ENCODE measurements at regions not wholly inside any gene's neighbourhood (a gene's known extent, or its start where the extent isn't known, plus 50 kb on each side); places are given as distances from the start of the nearest gene placed in this dataset.

DNA sequence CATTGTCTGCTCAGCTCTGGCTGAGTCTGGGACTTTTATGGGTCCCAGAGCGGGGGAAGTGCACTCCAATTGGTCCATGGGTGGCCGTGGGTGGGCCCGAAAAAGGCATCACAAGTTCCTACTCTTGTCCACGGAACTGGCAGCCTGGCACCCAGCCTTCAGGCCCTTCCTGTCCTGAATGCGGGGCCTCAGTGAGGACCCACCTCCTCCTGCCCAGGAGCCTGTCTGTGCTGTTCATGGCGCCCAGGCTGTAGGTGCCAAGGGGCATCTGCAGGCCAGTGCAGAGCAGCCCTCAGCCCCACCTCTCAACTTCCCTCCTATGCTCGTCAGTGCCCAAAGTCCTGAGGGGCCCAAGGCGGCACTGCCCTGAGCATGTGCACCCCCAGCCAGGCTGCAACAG, 411.7 kb upstream of the KIRREL3 start:
- no peak for DNase-seq (ENCODE audit: low read depth)

DNA sequence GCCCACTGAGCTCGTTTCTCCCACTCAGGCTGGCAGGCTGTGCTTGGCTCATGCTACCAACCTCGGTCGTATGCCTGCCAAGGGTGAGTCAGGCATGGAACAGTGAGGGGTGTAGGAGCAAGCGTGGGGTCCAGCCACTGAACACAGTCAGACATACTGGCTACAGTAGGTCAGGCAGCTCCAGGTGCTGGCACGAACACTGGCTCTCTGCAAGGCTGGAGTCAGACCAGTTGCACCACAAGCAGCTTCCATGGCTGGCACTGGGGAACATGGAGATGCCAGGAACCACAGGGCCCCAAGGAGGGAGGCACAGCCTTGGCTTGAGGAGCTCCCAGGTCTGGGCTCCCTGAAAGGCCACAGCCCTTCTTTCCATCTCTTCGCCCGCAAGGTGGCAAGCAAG, 410.7 kb upstream of the KIRREL3 start:
- DNase-seq (ENCODE audit: low read depth), result no peak

DNA sequence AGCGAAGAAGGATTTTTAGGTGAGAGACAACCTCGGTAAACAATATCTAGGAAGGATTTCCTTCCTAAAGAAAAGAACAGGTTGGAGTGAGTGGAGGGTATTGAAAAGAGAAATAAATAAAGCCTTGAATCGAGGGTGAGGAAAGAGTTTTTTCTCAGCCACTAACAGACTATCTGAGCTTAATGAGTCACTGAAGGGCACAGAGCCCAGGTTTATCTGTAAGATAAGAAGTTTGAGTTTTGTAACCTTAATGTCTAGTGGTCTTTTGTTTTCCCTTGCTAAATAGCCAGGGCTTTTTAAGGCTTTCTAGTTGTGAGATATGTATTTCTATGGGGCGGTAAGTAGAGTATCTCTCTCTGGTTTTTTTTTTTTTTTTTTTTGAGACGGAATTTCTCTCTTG, 394.5 kb upstream of the KIRREL3 start:
- no peak for DNase-seq (ENCODE audit: low read depth)

DNA sequence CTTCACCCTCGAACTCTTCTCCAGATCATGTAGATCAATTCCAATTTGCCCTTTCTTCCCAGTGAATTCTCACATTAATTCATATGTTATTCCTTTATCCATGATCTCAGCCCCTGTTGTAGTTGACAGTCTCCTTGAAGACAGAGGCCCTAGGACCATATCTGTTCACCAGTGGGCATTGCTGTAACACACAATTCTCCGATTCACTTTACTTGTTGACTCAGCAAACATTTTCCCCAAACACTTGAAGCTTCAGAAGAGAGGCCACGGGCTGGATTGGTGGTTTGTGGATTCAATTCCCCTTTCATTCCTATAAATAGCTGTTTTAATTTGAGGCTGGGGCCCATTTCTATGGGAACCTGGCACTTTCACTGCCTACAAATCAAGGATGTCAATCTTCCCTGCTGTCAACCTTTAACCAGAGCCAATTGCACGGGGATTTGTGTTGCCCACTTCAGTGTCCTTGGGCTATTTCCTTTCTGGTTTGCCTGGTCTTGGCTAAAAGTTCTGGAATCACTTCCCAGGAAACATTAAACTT, 393.0 kb upstream of the KIRREL3 start:
- DNase-seq (ENCODE audit: low read depth), result no peak

DNA sequence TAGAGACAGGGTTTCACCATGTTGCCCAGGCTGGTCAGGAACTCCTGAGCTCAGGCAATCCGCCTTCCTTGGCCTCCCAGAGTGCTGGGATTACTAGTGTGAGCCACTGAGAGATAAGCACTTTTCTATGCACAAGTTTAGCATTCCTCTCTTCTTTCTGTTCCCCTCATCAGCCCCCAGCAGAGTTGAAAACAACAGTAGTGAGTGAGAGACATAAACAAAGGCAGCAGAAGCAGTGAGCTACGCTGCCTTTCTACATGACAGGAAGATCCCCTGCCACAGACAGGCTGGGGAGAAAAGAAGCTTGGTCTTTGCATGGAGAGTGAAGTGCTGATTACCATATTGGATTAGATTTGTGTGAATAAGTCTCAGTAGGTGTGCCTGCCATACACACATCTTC, 392.0 kb upstream of the KIRREL3 start:
- DNase-seq (ENCODE audit: low read depth), result no peak

DNA sequence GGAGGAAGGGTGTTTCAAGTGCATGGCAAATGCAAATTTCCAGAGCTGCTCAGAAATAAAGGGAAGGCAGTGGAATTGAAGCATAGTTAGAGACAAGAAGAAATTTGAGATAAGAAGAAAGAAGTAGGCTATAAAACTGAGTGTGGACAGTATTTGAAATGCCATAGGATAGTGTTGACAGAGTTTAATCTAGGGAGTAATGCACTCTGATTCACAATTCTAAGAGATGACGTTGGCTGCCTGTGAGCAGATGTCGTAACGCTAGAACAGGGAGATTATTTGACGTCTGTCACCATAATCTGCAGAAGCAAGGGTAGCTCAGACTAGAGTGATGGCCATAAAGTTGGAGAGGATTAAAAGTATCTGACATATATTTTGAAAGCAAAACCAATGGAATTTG, 389.9 kb upstream of the KIRREL3 start:
- no peak for DNase-seq (ENCODE audit: low read depth)

DNA sequence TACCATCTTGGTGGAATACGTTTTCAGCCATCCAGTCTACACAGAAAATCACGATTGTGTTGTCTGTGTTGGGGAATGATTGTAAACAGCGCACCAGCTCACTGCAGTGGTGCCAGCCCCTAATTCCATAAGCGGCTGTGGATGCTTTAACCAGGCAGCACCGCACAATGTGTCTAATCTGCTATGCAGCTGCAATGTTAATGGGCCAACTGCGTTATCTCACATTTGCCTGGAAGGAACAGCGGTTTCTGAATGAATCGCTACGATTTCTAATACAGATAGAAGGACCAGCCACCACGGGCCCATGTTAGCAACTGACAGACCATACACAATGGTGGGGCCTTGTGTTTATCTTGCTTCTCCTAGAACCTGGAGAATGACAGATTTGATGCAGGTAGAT, 384.5 kb upstream of the KIRREL3 start:
- no peak for DNase-seq (ENCODE audit: low read depth)

DNA sequence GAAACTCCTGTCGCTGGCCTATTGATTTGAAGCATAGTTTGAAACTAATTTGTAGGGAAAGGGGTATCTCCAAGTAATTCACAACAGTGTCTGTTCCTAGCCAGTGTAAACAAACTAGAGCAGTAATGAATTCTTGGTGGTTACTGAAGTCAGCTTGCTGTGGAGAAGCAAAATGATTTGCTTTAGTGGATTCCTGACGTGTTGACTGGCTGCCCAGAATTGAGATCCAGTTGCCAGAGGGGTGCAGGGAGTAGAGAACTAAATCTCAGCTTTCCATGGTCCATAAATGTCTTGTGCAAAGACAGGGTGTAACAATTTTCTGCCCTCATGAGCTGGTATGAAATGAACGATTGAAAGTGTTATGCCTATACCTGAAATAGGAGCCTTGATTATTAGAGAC, 382.5 kb upstream of the KIRREL3 start:
- no peak for DNase-seq (ENCODE audit: low read depth)

DNA sequence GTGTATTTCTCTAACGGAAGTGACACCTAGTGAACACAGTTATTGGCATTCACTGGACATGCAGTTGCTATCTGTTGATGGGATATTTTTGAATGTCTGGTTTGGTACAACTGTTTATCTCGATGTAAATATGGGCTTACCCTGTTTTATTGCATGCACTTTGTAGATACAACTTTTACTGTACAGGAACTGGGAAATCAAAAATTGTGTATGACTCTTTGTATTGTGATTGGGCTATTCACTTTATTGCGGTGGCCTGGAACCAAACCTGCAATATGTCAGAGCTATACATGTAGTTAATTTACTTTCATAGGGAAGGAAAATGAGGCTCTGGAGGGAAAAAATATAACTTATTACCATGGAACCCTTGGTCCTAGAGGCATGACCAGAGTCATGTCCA, 380.7 kb upstream of the KIRREL3 start:
- DNase-seq (ENCODE audit: low read depth), result no peak

DNA sequence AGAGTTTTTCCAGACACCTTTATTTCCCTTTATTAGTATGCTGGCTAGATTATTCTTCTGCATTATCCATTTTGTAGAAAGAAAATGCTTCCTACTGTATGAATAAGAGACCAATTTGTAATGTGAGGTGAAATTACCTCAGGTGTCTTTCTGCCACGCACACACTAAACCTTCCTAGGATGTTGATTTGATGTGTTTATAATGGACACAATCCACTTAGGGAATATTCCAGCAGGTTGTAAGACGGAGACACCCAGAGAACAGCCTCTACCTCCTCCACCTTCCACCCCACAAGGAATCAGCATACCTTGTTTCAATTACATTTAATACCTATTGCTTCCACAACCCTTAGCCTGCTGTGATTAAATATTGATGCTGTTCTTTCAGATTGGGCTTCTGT, 379.1 kb upstream of the KIRREL3 start:
- DNase-seq (ENCODE audit: low read depth), result no peak

DNA sequence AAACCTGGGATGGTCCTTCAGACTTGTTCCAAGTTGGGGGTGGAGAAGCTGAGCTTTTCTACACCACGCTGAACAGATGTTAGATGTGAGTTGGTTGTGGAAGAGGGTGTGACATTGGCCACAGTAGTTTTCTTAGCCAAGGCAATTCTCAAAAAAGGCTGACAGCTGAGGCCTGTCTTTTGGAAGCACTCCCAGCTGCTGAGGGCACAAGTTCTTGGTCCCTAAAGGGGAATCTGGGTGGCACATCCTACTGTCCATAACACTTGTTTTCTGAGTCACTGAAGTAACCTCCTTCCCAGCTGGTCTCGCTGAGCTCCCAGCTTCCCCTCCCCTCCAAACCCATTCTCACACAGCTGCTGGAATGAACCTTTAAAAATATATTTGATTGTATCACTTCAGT, 375.7 kb upstream of the KIRREL3 start:
- DNase-seq (ENCODE audit: low read depth), result no peak

DNA sequence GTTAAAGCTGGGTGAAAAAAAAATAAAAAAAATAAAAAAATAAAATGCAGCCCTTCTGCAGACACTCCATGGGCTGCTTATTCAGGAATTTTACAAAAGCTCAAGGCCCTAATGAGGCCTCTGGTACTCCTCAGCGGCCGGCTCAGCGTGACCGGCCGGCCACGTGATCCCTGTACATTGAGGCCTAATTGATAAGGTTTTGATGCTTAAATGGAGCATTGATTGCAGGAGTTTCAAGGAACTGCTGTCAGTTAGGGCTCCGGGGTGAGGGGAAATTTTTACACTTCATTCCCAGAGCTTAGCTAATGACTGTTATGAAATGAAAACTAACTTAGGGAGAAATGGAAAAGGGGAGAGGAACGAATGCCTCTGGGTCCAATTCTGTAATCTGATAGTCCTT, 368.8 kb upstream of the KIRREL3 start:
- DNase-seq (ENCODE audit: low read depth), result no peak

DNA sequence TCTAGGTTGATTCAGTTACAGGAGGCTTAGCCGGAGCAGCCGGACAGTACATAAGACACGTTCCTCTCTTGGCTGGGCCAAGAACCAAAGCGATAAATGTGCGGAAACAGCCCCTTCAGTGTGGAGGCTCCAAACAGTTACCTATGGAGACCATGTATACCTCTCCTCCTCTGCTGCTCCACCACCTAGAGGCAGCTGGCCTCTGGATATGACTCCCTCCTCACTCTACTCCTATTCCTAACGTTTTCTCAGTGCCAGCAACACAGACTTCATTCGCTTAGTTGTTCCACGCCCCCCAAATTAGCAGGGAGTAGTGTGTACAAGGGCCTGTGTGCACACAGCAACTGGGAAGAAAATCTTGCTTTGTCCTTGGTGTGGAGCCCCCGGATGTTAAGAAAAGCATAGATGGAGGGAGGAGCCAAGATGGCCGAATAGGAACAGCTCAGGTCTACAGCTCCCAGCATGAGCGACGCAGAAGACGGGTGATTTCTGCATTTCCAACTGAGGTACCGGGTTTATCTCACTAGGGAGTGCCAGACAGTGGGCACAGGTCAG, 362.3 kb upstream of the KIRREL3 start:
- no peak for DNase-seq (ENCODE audit: low read depth)

DNA sequence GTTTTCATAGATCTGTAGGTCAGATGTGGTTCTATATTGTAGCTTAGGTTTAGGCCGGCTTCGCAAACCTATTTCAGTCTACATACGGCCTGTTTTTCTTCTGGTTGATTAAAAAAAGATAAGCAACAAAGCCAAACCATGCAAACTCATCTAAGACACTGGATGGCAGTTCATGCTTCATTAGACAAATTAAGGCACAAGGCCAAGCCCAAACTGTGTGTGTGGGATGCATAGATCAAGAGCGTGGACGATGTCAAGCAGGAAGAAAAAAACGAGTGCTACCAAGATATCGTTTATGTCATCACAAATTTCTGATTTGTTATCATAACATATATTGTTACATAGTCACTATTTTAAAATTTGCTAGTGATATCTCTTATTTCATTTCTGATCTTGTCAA, 357.6 kb upstream of the KIRREL3 start:
- no peak for DNase-seq (ENCODE audit: low read depth)

DNA sequence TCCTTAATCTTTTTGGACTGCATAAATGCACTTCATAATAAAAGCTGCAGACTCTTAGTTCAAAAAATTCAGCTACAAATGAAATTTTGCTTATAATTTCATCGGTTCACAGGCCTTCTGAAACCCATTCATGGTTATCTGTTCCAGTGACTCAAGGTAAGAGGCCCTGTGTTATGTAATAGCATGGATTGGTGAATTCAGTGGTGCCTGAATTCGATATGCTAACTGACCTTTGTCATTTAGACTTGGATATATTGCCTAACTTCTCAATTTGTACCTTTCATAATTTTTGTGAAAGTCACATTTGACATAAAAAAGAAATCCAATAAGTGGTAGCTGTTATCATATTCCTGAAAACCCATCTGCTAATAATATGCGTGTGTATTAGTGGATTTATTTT, 349.9 kb upstream of the KIRREL3 start:
- no peak for DNase-seq (ENCODE audit: low read depth)

DNA sequence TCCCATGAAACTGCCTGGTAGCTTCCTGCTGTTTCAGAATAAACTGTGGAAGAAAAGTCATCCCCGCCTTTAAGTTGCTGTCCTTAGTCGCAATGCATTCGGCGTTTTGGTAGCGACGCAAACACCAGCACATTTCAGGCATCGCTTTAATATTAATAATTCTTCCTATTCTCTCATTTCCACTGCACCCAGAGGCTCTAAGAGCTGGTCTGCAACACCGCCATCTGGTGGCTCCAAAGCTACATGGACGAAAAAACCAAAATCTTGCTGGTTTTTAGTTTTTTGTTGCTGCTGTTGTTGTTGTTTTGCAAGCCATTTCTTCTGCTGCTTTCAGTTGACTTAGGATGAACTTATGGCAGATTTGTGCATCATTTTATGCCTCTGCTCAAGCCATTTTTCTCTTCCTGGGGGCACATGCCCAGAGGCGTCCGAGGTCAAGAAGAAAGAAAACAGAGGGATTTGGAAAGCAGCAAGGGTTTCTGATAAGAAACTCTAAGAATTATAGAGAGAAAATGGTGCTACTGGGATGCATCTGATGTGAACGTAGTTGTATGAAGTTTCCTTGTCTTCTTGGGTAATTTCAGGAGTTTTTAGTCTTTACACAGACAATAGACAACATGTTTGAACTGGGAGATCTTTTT, 345.4 kb upstream of the KIRREL3 start:
- no peak for DNase-seq (ENCODE audit: low read depth)

DNA sequence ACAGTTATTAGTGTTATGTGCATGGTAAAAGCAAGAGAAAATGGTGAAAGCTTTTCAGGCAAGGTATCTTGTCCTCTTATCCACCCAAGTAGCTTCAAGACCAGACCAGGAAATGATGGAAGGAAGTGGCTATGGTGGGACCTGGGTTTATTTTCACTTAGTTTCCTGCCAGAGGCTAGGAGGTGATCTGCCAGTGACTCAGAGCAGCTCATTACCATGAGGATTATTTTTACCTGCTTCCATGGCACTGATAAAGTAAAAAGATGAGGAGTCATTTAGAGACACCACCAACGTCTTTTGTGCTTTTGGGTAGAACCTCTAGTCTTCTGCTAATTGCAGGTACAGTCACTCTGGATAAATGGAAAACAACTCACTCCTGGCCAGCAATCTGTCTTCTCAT, 339.9 kb upstream of the KIRREL3 start:
- no peak for DNase-seq (ENCODE audit: low read depth)

DNA sequence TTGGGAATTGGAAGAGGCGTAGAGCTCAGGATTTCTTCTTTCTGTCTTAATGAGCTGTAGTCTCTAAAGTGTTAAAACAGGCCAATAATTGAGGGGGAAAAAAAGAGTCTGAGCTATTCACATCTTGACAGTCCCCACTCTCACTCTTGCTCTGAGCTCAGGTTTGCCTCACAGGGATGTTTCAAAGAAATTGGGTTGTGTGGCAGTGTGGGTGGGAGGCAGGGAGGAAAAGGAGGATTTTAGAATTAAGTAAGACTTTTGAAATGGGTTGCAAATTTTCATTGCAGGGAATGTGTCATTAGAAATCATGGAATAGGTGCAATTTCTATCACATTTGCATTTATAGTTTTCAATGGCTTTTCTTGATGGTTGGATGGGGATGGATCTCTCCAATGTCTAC, 338.8 kb upstream of the KIRREL3 start:
- no peak for DNase-seq (ENCODE audit: low read depth)

DNA sequence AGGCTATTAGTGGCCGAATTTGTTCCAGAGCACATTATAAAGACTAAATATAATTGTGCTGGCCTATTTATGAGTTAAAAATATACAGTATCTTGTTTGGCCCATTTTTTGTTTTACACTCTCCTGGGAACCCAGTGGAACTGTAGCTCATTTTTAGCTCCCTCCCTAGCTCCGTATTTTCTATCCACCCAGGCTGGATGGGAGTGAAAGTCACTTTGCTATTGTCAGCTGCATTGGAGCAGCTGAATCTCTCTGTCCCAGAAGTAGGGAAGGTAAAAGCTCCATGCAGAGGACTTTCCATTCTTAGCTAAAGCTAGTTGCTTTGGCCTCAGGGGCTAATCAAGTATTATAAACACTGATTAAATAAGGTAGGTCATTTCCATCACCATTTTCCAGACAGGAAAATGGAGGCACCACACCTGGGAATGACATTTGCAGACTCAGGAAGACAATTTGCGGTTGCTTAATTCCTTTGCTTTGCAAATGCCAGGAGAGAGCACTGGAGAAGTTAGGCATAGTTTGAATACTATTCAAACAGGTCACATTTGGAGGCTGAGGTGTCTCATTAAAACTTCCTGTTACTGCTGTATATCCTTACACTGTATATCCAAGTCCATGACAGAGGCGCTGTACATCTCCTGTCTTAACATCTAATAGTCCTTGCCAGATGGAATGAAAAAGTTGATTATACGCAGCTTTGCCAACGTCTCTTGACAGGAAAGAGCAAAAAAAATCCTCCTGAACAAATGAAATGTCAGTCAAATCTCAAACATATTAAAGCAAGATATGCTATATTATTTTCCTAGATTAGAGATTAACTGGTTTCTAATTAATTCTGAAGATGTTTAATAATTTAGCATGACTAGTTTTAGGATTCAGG, 338.1 kb upstream of the KIRREL3 start:
- DNase-seq (ENCODE audit: low read depth), result no peak

DNA sequence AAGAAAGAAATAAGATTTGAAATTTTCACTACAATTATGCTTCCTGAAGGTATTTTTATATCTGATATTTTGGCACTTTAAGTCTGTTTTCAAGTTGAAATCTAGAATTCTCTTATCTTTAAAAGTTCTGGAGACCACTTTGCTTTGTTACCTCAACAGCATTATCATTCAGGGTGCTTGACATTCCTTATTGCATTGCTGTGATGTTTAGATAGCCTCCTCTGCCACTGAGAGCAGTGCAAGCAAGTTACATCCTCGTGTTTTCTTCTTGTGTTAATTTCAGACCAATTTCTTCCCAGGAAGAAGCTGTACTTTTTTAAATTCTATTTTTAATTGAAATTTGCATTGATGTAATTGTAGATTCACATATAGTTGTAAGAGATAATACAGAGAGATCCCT, 333.9 kb upstream of the KIRREL3 start:
- no peak for DNase-seq (ENCODE audit: low read depth)

DNA sequence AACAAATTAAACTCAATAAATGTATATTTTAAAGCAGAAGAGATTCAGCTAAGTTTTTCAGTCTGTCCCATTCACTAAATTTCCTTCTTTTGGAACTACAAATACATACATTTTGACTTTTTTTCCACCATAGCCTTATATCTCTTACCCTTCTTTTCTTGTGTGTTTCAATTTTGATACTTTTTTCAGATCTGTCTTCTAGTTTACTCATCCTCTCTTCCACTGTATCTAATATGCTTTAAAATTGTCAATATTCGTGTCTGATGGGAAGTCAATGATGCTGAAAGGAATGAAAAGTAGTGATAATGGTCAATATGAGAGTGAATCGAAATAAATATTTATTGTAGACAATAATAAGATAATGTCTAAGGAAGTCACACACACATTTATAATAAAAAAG, 332.3 kb upstream of the KIRREL3 start:
- no peak for DNase-seq (ENCODE audit: low read depth)

DNA sequence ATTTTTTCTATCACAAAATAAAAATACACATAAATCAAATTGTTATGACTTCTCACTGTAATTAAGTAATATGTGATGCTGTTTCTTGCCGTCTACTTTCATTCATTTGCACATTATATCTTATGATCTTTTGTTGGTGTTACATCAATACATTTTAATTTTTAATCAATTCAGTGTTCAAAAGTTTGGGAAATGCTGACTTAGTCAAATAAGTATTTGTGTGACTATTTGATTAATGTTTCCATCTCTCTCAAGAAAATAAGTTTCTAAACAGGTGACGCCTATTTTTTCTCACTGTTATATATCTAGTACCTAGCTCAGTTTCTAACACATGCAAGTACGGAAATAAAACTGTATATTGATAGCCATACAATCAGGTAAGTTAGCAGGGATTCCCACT, 329.5 kb upstream of the KIRREL3 start:
- DNase-seq (ENCODE audit: low read depth), result no peak

DNA sequence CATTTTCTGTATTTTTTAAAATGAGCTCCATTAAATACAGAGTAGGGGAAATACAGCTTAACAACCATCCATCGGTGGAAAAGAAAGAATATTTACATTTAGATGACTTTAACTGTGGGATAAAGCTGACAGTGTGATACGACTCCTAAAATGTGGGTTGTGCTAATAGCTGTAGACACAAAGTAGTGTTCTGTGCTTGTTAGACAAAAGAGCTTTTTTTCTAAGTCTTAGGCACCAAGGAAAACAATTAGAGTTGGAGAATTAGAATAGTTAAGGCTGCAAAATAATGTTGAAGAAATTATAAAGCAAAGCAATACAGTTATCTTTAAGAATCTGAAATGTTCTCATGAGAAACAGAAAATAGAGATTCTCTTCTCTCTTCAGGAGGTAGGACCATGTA, 307.7 kb upstream of the KIRREL3 start:
- DNase-seq (ENCODE audit: low read depth), result no peak

All from activated T-cell treated with anti-CD3 and anti-CD28 coated beads for 24 hours (primary cell).